Upper lobe of right lung (tissue), 1 donor: ENCODE measurements at regions not wholly inside any gene's neighbourhood (a gene's known extent, or its start where the extent isn't known, plus 50 kb on each side); places are given as distances from the start of the nearest gene placed in this dataset.

ENCODE experiments used
- ATAC-seq: fragments of 200-7000 bp; cut with Tn5 transposase; one replicate; pipeline ENCODE4 v1.9.1; 2020; ENCODE audit warnings: mild to moderate bottlenecking, moderate library complexity
- DNase-seq: peaks from one replicate; pipeline ENCODE4 v3.0.0-alpha.2; 2020
- H3K27ac ChIP-seq: fragments of 200-600 bp; one replicate; pipeline ENCODE4 v1.8.0; 2022
- H3K27me3 ChIP-seq: fragments of 200-600 bp; one replicate; pipeline ENCODE4 v1.8.0; 2022; ENCODE audit warnings: mild to moderate bottlenecking
- H3K36me3 ChIP-seq: fragments of 200-600 bp; one replicate; pipeline ENCODE4 v1.8.0; 2022
- H3K4me1 ChIP-seq: fragments of 200-600 bp; one replicate; pipeline ENCODE4 v1.8.0; 2022
- H3K4me3 ChIP-seq: fragments of 200-600 bp; one replicate; pipeline ENCODE4 v1.8.0; 2022; ENCODE audit warnings: mild to moderate bottlenecking
- H3K9me3 ChIP-seq: fragments of 200-600 bp; one replicate; pipeline ENCODE4 v1.8.0; 2022
- CTCF ChIP-seq: fragments of 200-600 bp; IDR thresholded peaks from one replicate; pipeline ENCODE4 v1.8.0; 2022; ENCODE audit warnings: antibody characterized with exemption
- intact Hi-C: fragments of 100-400 bp; cut with DNase I; formaldehyde crosslinking; loops from one replicate; pipeline ENCODE4 v1.11.0; 2022
- donor health status: DM: no; HTN: yes; CAD: no; lungs with severe emphysema.

DNA sequence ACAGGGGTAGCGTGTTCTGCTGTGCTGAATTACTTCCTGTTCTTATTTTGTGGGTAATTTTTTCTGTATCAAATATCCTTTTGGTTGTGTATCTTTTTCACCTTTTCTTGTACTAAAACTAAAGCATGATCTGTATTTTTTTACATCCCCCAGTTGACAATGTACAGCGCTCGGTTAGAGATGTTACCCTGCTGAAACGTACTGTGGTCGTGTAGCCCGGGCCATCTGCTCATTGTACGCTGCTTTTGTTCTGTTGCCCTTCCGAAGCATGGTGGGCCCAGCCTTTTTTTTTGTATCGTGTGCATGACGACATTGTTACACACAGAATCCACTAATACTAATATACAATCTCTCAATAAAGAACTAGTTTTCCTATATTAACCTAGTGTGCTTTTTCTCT lies 233.1 kb downstream of the HAUS1 start:
- no peak for DNase-seq
- H3K27me3 ChIP-seq: peaks cover 24% of the 10 kb centered on the region
- peak overlapping the region; percentile 13 for H3K27ac ChIP-seq
- TF ChIP-seq CTCF: no peak
- no peaks in the 10 kb centered on the region for H3K9me3 ChIP-seq
- intact Hi-C loops: no loop called here
- ATAC-seq: no peak
- peaks cover 13% of the 10 kb centered on the region for H3K4me1 ChIP-seq
- H3K36me3 ChIP-seq: no peaks in the 10 kb centered on the region
- H3K4me3 ChIP-seq: no peak overlapping the region

GRCh38 chr18:46338205-46338604 lies 234.0 kb downstream of the HAUS1 start:
- Histone ChIP-seq H3K9me3 (no peaks in the 10 kb centered on the region), H3K4me1 (peaks cover 13% of the 10 kb centered on the region), H3K27me3 (peaks cover 21% of the 10 kb centered on the region), H3K27ac (no peak overlapping the region), H3K4me3 (no peak overlapping the region), H3K36me3 (no peaks in the 10 kb centered on the region)
- DNase-seq (peak; percentile 3), ATAC-seq (no peak)
- no peak for TF ChIP-seq CTCF
- intact Hi-C loops: no loop called here

- peaks cover 16% of the 10 kb centered on the region for H3K27me3 ChIP-seq
- peak; percentile 56 for DNase-seq
Observed at GRCh38 chr18:46338766-46339165, 234.6 kb downstream of the HAUS1 start.

DNA sequence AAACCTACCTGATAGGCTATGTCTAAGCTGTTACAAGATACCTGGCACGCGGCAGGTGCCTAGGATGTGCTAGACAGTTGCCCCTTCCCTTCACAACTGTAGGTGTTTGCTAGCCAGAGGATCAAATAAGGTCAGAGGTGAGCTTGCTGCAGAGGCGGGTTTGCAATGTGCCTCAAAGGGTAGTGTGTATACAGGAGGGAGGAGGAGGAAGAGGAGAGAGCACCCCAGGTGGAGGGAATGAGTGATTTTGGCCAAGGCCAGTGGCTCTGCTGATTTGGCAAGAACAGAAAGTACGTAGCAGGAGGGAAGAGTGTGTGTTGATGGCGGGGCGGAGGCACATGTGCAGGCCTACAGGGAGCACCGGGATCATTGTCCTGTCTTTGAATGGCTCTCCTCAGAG lies 236.5 kb downstream of the HAUS1 start:
- DNase-seq (peak; percentile 23), ATAC-seq (no peak)
- no peaks in the 10 kb centered on the region for H3K9me3 ChIP-seq
- intact Hi-C loops: no loop called here
- no peak for TF ChIP-seq CTCF
- H3K4me3 ChIP-seq: no peak overlapping the region
- H3K27me3 ChIP-seq: peaks cover 9% of the 10 kb centered on the region
- H3K36me3 ChIP-seq: no peaks in the 10 kb centered on the region
- no peak overlapping the region for H3K27ac ChIP-seq
- H3K4me1 ChIP-seq: peaks cover 14% of the 10 kb centered on the region

More at GRCh38 chr18:46338766-46339165, 234.6 kb downstream of the HAUS1 start:
- intact Hi-C loops: no loop called here
- Histone ChIP-seq H3K27ac (no peak overlapping the region), H3K9me3 (no peaks in the 10 kb centered on the region), H3K36me3 (no peaks in the 10 kb centered on the region), H3K4me3 (no peak overlapping the region), H3K4me1 (peaks cover 11% of the 10 kb centered on the region)
- ATAC-seq: no peak
- no peak for TF ChIP-seq CTCF

- intact Hi-C loops: no loop called here
- H3K36me3 ChIP-seq: no peaks in the 10 kb centered on the region
- H3K4me1 ChIP-seq: peaks cover 5% of the 10 kb centered on the region
- DNase-seq (peak; percentile 40), ATAC-seq (peak; percentile 20)
- no peak overlapping the region for H3K4me3 ChIP-seq
- TF ChIP-seq CTCF: no peak
- no peak overlapping the region for H3K27ac ChIP-seq
- H3K9me3 ChIP-seq: no peaks in the 10 kb centered on the region
- H3K27me3 ChIP-seq: peaks cover 9% of the 10 kb centered on the region
Observed at GRCh38 chr18:46341986-46342525, 237.9 kb downstream of the HAUS1 start.

GRCh38 chr18:46343456-46343855 lies 239.3 kb downstream of the HAUS1 start:
- Histone ChIP-seq H3K27me3 (peaks cover 2% of the 10 kb centered on the region), H3K4me3 (no peak overlapping the region), H3K4me1 (peaks cover 5% of the 10 kb centered on the region), H3K27ac (peak overlapping the region; percentile 11), H3K36me3 (no peaks in the 10 kb centered on the region), H3K9me3 (no peaks in the 10 kb centered on the region)
- peak; percentile 13 for DNase-seq
- TF ChIP-seq CTCF: no peak
- ATAC-seq: no peak
- intact Hi-C loops: no loop called here
